HG03025 (cell line): ENCODE measurements at regions not wholly inside any gene's neighbourhood (a gene's known extent, or its start where the extent isn't known, plus 50 kb on each side); places are given as distances from the start of the nearest gene placed in this dataset.

Experiments
- ATAC-seq: cut with Tn5 transposase; IDR thresholded peaks from one replicate; pipeline ENCODE4 v1.9.1; 2021; ENCODE audit warnings: mild to moderate bottlenecking, moderate library complexity; ENCODE audit not compliant: unreplicated experiment, low FRiP score

GRCh38 chr3:178367817-178368617 lies 168.2 kb upstream of the KCNMB2 start:
- no peak for ATAC-seq

GRCh38 chr3:178369006-178369405 lies 167.2 kb upstream of the KCNMB2 start:
- ATAC-seq: no peak

GRCh38 chr3:178369811-178370210 lies 166.4 kb upstream of the KCNMB2 start:
- ATAC-seq: no peak

GRCh38 chr3:178370387-178370786 lies 165.8 kb upstream of the KCNMB2 start:
- ATAC-seq: no peak

- ATAC-seq: no peak
Observed at GRCh38 chr3:178381555-178381954, 154.7 kb upstream of the KCNMB2 start.

- ATAC-seq: no peak
Observed at GRCh38 chr3:178381971-178382448, 154.2 kb upstream of the KCNMB2 start.

- ATAC-seq: no peak
Observed at GRCh38 chr3:178382449-178383061, 153.7 kb upstream of the KCNMB2 start.

GRCh38 chr3:178384321-178385230 lies 151.7 kb upstream of the KCNMB2 start:
- ATAC-seq: no peak

- ATAC-seq: no peak
Observed at GRCh38 chr3:178385280-178385952, 150.8 kb upstream of the KCNMB2 start.

- ATAC-seq: peak; percentile 65
Observed at GRCh38 chr3:178386401-178386800, 149.8 kb upstream of the KCNMB2 start.

- no peak for ATAC-seq
Observed at GRCh38 chr3:178386880-178387279, 149.4 kb upstream of the KCNMB2 start.

GRCh38 chr3:178388473-178388872 lies 147.8 kb upstream of the KCNMB2 start:
- ATAC-seq: no peak

- no peak for ATAC-seq
Observed at GRCh38 chr3:178389258-178389657, 147.0 kb upstream of the KCNMB2 start.

- ATAC-seq: no peak
Observed at GRCh38 chr3:178392511-178392926, 143.7 kb upstream of the KCNMB2 start.

- ATAC-seq: no peak
Observed at GRCh38 chr3:178393146-178393545, 143.1 kb upstream of the KCNMB2 start.

- no peak for ATAC-seq
Observed at GRCh38 chr3:178393824-178394223, 142.4 kb upstream of the KCNMB2 start.

GRCh38 chr3:178396318-178396717 lies 139.9 kb upstream of the KCNMB2 start:
- ATAC-seq: no peak

- no peak for ATAC-seq
Observed at GRCh38 chr3:178397202-178397601, 139.0 kb upstream of the KCNMB2 start.

- ATAC-seq: no peak
Observed at GRCh38 chr3:178397836-178398235, 138.4 kb upstream of the KCNMB2 start.

GRCh38 chr3:178404961-178405360 lies 131.3 kb upstream of the KCNMB2 start:
- ATAC-seq: no peak
